Breast epithelium (tissue), 3 donors: ENCODE measurements at regions not wholly inside any gene's neighbourhood (a gene's known extent, or its start where the extent isn't known, plus 50 kb on each side); places are given as distances from the start of the nearest gene placed in this dataset.

ENCODE experiments used
- POLR2A ChIP-seq: fragments of 450-650 bp; IDR thresholded peaks from one replicate; pipeline ENCODE4 v1.6.1; 2016; ENCODE audit warnings: antibody characterized with exemption, mild to moderate bottlenecking, moderate library complexity
- POLR2AphosphoS5 ChIP-seq, 3 donors: sonication (generic); formaldehyde crosslinking; IDR thresholded peaks; one replicate each; pipeline ENCODE4 v1.6.1; 2017; ENCODE audit warnings: antibody characterized with exemption in 3 of 3
- TF ChIP-seq, protein P1 (sequence below), 3 donors: fragments of 450-650 bp; IDR thresholded peaks; one replicate each; pipeline ENCODE4 v1.5.1; 2016 to 2017; ENCODE audit warnings: antibody characterized with exemption in 3 of 3, mild to moderate bottlenecking in 3 of 3, moderate library complexity in 3 of 3

DNA sequence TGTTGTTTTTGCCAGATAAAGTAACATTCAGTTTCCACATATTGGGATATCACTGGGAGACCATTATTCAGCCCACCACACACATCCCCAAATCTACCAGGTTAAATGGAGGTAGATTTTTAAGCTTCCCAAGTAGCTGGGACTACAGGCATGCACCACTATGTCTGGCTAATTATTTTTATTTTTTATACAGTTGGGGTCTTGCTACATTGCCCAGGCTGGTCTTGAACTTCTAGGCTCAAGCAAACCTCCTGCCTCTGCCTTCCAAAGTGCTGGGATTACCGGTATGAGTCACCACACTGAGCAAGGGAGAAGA is 96.6 kb upstream of the CHD2 start:
- TF ChIP-seq, protein P1, sequence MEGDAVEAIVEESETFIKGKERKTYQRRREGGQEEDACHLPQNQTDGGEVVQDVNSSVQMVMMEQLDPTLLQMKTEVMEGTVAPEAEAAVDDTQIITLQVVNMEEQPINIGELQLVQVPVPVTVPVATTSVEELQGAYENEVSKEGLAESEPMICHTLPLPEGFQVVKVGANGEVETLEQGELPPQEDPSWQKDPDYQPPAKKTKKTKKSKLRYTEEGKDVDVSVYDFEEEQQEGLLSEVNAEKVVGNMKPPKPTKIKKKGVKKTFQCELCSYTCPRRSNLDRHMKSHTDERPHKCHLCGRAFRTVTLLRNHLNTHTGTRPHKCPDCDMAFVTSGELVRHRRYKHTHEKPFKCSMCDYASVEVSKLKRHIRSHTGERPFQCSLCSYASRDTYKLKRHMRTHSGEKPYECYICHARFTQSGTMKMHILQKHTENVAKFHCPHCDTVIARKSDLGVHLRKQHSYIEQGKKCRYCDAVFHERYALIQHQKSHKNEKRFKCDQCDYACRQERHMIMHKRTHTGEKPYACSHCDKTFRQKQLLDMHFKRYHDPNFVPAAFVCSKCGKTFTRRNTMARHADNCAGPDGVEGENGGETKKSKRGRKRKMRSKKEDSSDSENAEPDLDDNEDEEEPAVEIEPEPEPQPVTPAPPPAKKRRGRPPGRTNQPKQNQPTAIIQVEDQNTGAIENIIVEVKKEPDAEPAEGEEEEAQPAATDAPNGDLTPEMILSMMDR (IDR thresholded peaks at IDR 0.05) = no peak
- TF ChIP-seq POLR2A = no peak
- no peak for TF ChIP-seq POLR2AphosphoS5 (IDR thresholded peaks at IDR 0.05)
